ENCODE measurements at regions not wholly inside any gene's neighbourhood (a gene's known extent, or its start where the extent isn't known, plus 50 kb on each side); places are given as distances from the start of the nearest gene placed in this dataset.

DNA sequence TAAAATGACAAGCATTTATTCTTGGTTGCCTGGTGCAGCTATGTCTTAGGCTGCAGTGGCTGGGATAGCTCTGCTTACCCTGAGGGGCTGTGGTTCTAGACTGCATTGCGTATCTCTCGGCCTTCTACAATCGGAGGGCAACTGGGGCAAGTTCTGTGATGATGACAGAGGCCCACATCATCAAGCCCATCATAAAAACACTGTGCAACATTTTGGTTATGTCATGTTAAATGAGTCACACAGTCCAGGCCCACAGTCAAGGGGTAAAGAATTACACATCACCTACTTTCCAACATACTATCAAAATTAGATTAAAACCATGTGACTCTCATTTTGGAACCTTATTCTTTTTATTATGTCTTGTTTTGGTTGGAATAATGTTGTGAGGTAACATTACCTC, 120.2 kb upstream of the GUCY1A1 start:
- intact Hi-C loops (cut with micrococcal nuclease): no loop called here
- no peaks in the 10 kb centered on the region for H3K4me1 Mint-ChIP-seq
- no peak overlapping the region for H3K27ac Mint-ChIP-seq
- Histone ChIP-seq H3K4me3 (ENCODE audit: low read length) (no peak overlapping the region), H3K36me3 (ENCODE audit: control insufficient read depth in 2 of 3, insufficient read depth in 3 of 3, low read length in 3 of 3) (no peaks in the 10 kb centered on the region), H3K27me3 (ENCODE audit: control insufficient read depth in 2 of 2, insufficient read depth in 2 of 2, low read length in 2 of 2) (no peaks in the 10 kb centered on the region), H3K27ac (ENCODE audit: low read depth, low read length) (no peak overlapping the region), H3K4me1 (ENCODE audit: control insufficient read depth in 2 of 2, insufficient read depth in 2 of 2, low read length in 2 of 2) (no peaks in the 10 kb centered on the region), H3K9me3 (ENCODE audit: control insufficient read depth in 2 of 3, low read length in 3 of 3) (no peaks in the 10 kb centered on the region)
- H3K4me3 Mint-ChIP-seq: no peak overlapping the region
- peaks cover 0 to 5% (median 0%) of the 10 kb centered on the region in 5 donors for H3K36me3 Mint-ChIP-seq
- ATAC-seq (no peak), DNase-seq (no peak)
- H3K27me3 Mint-ChIP-seq: peaks cover 0 to 10% (median 4%) of the 10 kb centered on the region in 5 donors
- peaks cover 0 to 5% (median 1%) of the 10 kb centered on the region in 11 donors for H3K9me3 Mint-ChIP-seq
- POLR2A ChIA-PET: no interaction called here
- CTCF ChIA-PET: no interaction called here

DNA sequence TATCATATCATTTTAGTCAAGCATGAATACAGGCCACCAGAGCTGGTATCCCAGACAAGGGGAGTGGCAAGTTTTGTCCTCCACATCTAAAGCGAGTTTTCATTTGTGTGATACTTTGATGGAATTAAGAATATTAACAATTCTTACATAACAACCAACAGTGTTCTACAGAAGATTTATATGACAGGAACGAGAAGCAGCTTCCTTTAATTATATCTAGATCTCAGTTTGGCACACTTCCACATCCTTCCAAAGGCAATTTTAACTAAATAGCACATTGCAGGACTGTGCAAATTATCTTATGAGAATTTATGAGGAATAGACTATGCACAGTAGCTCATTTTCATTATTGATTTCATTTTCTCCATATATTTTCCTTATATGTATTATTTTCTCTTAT, 121.2 kb upstream of the GUCY1A1 start:
- intact Hi-C loops (cut with micrococcal nuclease): no loop called here
- POLR2A ChIA-PET: no interaction called here
- peaks cover 0 to 5% (median 0%) of the 10 kb centered on the region in 5 donors for H3K36me3 Mint-ChIP-seq
- DNase-seq (no peak), ATAC-seq (no peak)
- H3K4me1 Mint-ChIP-seq: no peaks in the 10 kb centered on the region
- no peak overlapping the region for H3K27ac Mint-ChIP-seq
- no peaks in the 10 kb centered on the region for H3K9me3 ChIP-seq (ENCODE audit: control insufficient read depth in 2 of 3, low read length in 3 of 3)
- H3K27me3 Mint-ChIP-seq: peaks cover 0 to 10% (median 4%) of the 10 kb centered on the region in 5 donors
- CTCF ChIA-PET: no interaction called here
- H3K4me3 ChIP-seq (ENCODE audit: low read length): no peak overlapping the region
- no peaks in the 10 kb centered on the region for H3K4me1 ChIP-seq (ENCODE audit: control insufficient read depth in 2 of 2, insufficient read depth in 2 of 2, low read length in 2 of 2)
- H3K27ac ChIP-seq (ENCODE audit: low read depth, low read length): no peak overlapping the region
- no peaks in the 10 kb centered on the region for H3K36me3 ChIP-seq (ENCODE audit: control insufficient read depth in 2 of 3, insufficient read depth in 3 of 3, low read length in 3 of 3)
- no peak overlapping the region for H3K4me3 Mint-ChIP-seq
- H3K9me3 Mint-ChIP-seq: peaks cover 0 to 5% (median 0%) of the 10 kb centered on the region in 11 donors
- no peaks in the 10 kb centered on the region for H3K27me3 ChIP-seq (ENCODE audit: control insufficient read depth in 2 of 2, insufficient read depth in 2 of 2, low read length in 2 of 2)

DNA sequence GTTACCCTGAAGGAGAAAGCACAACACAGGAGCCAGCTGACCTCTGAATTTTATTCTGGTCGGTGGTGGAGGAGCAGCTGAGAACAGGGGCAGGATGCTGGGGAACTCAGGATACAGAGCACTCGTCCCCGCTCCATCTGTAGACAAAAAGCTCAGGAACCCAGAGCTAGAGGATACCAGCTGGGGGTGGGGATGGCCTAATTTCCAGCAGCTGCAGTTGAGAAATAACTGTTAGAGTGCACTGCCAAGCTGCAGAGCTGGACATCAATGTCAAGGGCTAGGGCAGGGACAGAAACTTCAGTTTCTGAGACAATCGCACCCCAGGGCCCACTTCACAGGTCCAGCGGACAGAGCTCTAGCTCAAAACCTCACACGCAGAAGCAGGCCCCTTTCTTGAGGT, 122.1 kb upstream of the GUCY1A1 start:
- POLR2A ChIA-PET: no interaction called here
- Histone ChIP-seq H3K27me3 (ENCODE audit: control insufficient read depth in 2 of 2, insufficient read depth in 2 of 2, low read length in 2 of 2) (no peaks in the 10 kb centered on the region), H3K4me3 (ENCODE audit: low read length) (no peak overlapping the region), H3K27ac (ENCODE audit: low read depth, low read length) (no peak overlapping the region), H3K36me3 (ENCODE audit: control insufficient read depth in 2 of 3, insufficient read depth in 3 of 3, low read length in 3 of 3) (no peaks in the 10 kb centered on the region), H3K4me1 (ENCODE audit: control insufficient read depth in 2 of 2, insufficient read depth in 2 of 2, low read length in 2 of 2) (no peaks in the 10 kb centered on the region), H3K9me3 (ENCODE audit: control insufficient read depth in 2 of 3, low read length in 3 of 3) (no peaks in the 10 kb centered on the region)
- H3K36me3 Mint-ChIP-seq: peaks cover 0 to under 1% (median 0%) of the 10 kb centered on the region in 5 donors
- CTCF ChIA-PET: interaction anchor here (0.5 kb wide), 1 partner anchor 1281 kb away, joined by 4 read pairs; no protein-coding TSS in a partner anchor
- H3K27ac Mint-ChIP-seq: no peak overlapping the region
- DNase-seq (no peak), ATAC-seq (no peak)
- intact Hi-C loops (cut with micrococcal nuclease): no loop called here
- no peak overlapping the region for H3K4me3 Mint-ChIP-seq
- H3K4me1 Mint-ChIP-seq: no peaks in the 10 kb centered on the region
- peaks cover 0 to 6% (median 4%) of the 10 kb centered on the region in 5 donors for H3K27me3 Mint-ChIP-seq
- peaks cover 0 to 1% (median 0%) of the 10 kb centered on the region in 11 donors for H3K9me3 Mint-ChIP-seq

DNA sequence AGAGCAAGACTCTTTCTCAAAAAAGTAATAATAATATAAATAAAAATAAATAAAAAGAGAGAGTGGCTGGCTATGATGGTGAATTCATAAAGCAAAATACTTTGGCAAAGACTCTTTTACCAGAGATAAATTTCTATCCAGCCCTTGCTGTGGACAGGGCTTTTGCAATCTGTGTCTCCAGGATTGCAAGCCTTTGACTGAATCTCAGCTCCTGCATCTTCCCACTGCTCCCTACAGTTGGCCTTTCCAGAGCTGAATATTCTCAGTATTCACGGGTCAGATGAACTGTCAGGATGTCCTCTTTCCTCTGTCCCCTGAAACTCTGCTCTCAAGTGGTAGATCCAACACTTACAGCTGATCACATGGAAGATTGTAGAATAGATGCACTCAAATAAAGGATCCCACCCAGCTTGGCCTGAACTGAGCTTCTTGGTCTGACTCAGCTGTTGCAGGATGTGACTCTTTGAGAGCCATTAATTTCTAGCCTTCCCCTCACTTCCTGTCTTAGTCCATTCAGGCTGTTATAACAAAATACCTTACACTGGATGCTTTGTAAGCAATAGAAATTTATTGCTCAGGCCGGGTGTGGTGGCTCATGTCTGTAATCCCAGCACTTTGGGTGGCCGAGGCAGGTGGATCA, 123.4 kb upstream of the GUCY1A1 start:
- intact Hi-C loops (cut with micrococcal nuclease): no loop called here
- Mint-ChIP-seq H3K4me3 (no peak overlapping the region), H3K36me3 (no peaks in the 10 kb centered on the region), H3K27me3 (peaks cover 0 to 5% (median 4%) of the 10 kb centered on the region in 5 donors), H3K27ac (no peak overlapping the region), H3K4me1 (no peaks in the 10 kb centered on the region), H3K9me3 (peaks cover 0 to 1% (median 0%) of the 10 kb centered on the region in 11 donors)
- Histone ChIP-seq H3K36me3 (ENCODE audit: control insufficient read depth in 2 of 3, insufficient read depth in 3 of 3, low read length in 3 of 3) (no peaks in the 10 kb centered on the region), H3K27ac (ENCODE audit: low read depth, low read length) (no peak overlapping the region), H3K27me3 (ENCODE audit: control insufficient read depth in 2 of 2, insufficient read depth in 2 of 2, low read length in 2 of 2) (no peaks in the 10 kb centered on the region), H3K4me1 (ENCODE audit: control insufficient read depth in 2 of 2, insufficient read depth in 2 of 2, low read length in 2 of 2) (no peaks in the 10 kb centered on the region), H3K4me3 (ENCODE audit: low read length) (no peak overlapping the region), H3K9me3 (ENCODE audit: control insufficient read depth in 2 of 3, low read length in 3 of 3) (no peaks in the 10 kb centered on the region)
- ATAC-seq: no peak
- DNase-seq: no peak
- ChIA-PET POLR2A (no interaction called here), CTCF (no interaction called here)

DNA sequence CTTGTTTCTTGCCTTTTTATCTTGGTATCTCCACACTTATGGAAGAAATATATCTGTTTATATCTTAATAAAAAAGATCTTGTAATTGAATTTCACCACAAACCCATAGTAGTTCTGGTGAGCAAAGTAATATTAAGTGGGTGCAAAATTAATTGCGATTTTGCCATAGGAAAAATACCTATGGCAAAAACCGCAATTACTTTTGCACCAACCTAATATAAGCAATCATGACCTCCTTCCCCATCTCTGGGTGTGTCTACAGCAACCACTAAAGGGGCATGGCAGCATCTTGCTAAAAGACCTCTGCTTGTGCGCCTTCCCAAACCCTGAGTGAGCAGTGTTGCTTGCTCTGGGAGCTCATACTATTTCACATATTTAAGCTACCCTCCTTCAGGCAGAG, 124.2 kb upstream of the GUCY1A1 start:
- H3K4me1 Mint-ChIP-seq: no peaks in the 10 kb centered on the region
- CTCF ChIA-PET: no interaction called here
- Histone ChIP-seq H3K27ac (ENCODE audit: low read depth, low read length) (no peak overlapping the region), H3K4me3 (ENCODE audit: low read length) (no peak overlapping the region), H3K27me3 (ENCODE audit: control insufficient read depth in 2 of 2, insufficient read depth in 2 of 2, low read length in 2 of 2) (no peaks in the 10 kb centered on the region), H3K4me1 (ENCODE audit: control insufficient read depth in 2 of 2, insufficient read depth in 2 of 2, low read length in 2 of 2) (no peaks in the 10 kb centered on the region), H3K9me3 (ENCODE audit: control insufficient read depth in 2 of 3, low read length in 3 of 3) (no peaks in the 10 kb centered on the region), H3K36me3 (ENCODE audit: control insufficient read depth in 2 of 3, insufficient read depth in 3 of 3, low read length in 3 of 3) (no peaks in the 10 kb centered on the region)
- ATAC-seq: no peak
- H3K36me3 Mint-ChIP-seq: no peaks in the 10 kb centered on the region
- H3K27ac Mint-ChIP-seq: no peak overlapping the region
- H3K9me3 Mint-ChIP-seq: peaks cover 0 to 1% (median 0%) of the 10 kb centered on the region in 11 donors
- POLR2A ChIA-PET: no interaction called here
- intact Hi-C loops (cut with micrococcal nuclease): no loop called here
- peaks cover 0 to 5% (median 4%) of the 10 kb centered on the region in 5 donors for H3K27me3 Mint-ChIP-seq
- DNase-seq: no peak
- no peak overlapping the region for H3K4me3 Mint-ChIP-seq

DNA sequence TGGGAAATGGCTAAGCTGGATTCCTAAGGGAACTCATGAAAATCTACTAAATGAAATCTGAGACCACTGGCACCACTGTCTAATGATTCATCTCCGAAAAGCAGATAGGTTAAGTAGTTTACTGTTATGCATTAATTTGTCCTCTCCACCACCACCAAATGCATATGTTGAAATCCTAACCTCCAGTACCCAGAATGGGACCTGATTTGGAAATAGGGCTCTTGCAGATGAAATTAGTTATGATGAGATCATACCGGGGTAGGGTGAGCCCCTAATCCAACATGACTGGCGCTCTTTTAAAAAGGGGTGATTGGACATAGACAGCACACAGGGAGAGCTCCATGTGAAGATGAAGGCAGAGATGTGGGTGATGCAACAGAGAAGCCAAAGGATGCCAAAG, 124.9 kb upstream of the GUCY1A1 start:
- ATAC-seq (no peak), DNase-seq (no peak)
- Mint-ChIP-seq H3K36me3 (no peaks in the 10 kb centered on the region), H3K4me3 (no peak overlapping the region), H3K4me1 (no peaks in the 10 kb centered on the region), H3K27me3 (peaks cover 0 to 5% (median 4%) of the 10 kb centered on the region in 5 donors), H3K9me3 (peaks cover 0 to 1% (median 0%) of the 10 kb centered on the region in 11 donors), H3K27ac (no peak overlapping the region)
- Histone ChIP-seq H3K9me3 (ENCODE audit: control insufficient read depth in 2 of 3, low read length in 3 of 3) (no peaks in the 10 kb centered on the region), H3K4me3 (ENCODE audit: low read length) (no peak overlapping the region), H3K27me3 (ENCODE audit: control insufficient read depth in 2 of 2, insufficient read depth in 2 of 2, low read length in 2 of 2) (no peaks in the 10 kb centered on the region), H3K4me1 (ENCODE audit: control insufficient read depth in 2 of 2, insufficient read depth in 2 of 2, low read length in 2 of 2) (no peaks in the 10 kb centered on the region), H3K27ac (ENCODE audit: low read depth, low read length) (no peak overlapping the region), H3K36me3 (ENCODE audit: control insufficient read depth in 2 of 3, insufficient read depth in 3 of 3, low read length in 3 of 3) (no peaks in the 10 kb centered on the region)
- CTCF ChIA-PET: no interaction called here
- intact Hi-C loops (cut with micrococcal nuclease): no loop called here
- POLR2A ChIA-PET: no interaction called here

DNA sequence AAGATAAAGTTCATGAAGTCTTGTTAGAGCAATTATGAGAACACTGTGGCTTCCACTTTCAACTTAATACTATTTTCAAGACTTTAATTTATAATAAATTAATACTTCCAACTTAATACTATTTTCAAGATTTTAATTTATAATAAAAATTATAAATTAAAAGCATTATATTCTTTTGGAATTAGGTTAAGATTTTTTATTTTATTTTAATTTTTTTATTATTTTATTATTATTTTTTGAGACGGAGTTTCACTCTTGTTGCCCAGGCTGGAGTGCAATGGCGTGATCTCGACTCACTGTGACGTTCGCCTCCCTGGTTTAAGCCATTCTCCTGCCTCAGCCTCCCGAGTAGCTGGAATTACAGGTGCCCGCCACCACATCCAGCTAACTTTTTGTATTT, 126.0 kb upstream of the GUCY1A1 start:
- Histone ChIP-seq H3K27me3 (ENCODE audit: control insufficient read depth in 2 of 2, insufficient read depth in 2 of 2, low read length in 2 of 2) (no peaks in the 10 kb centered on the region), H3K36me3 (ENCODE audit: control insufficient read depth in 2 of 3, insufficient read depth in 3 of 3, low read length in 3 of 3) (no peaks in the 10 kb centered on the region), H3K27ac (ENCODE audit: low read depth, low read length) (no peak overlapping the region), H3K4me1 (ENCODE audit: control insufficient read depth in 2 of 2, insufficient read depth in 2 of 2, low read length in 2 of 2) (no peaks in the 10 kb centered on the region), H3K4me3 (ENCODE audit: low read length) (no peak overlapping the region), H3K9me3 (ENCODE audit: control insufficient read depth in 2 of 3, low read length in 3 of 3) (no peaks in the 10 kb centered on the region)
- Mint-ChIP-seq H3K4me1 (no peaks in the 10 kb centered on the region), H3K4me3 (no peak overlapping the region), H3K9me3 (peaks cover 0 to 1% (median 0%) of the 10 kb centered on the region in 11 donors), H3K27me3 (peaks cover 0 to 5% (median 4%) of the 10 kb centered on the region in 5 donors), H3K36me3 (no peaks in the 10 kb centered on the region), H3K27ac (no peak overlapping the region)
- ATAC-seq: no peak
- intact Hi-C loops (cut with micrococcal nuclease): no loop called here
- ChIA-PET POLR2A (no interaction called here), CTCF (no interaction called here)
- DNase-seq: no peak

All from naive thymus-derived CD4-positive, alpha-beta T cell (primary cell).